Mesenchymal stem cell (in vitro differentiated cells and primary cell): ENCODE measurements at regions not wholly inside any gene's neighbourhood (a gene's known extent, or its start where the extent isn't known, plus 50 kb on each side); places are given as distances from the start of the nearest gene placed in this dataset.
A peak's percentile ranks its signal among the peaks of the same experiment; 100 is the strongest.

Experiments used
- DNase-seq: peaks from one replicate; pipeline ENCODE4 v3.0.0-alpha.2; 2013
- H2AFZ ChIP-seq: one replicate; pipeline ENCODE4 v1.6.1; 2013; ENCODE audit warnings: low read depth, mild to moderate bottlenecking, control low read depth, inconsistent platforms, low read length, moderate library complexity
- H2AK5ac ChIP-seq: 2 replicates; pipeline ENCODE4 v1.6.1; 2013; ENCODE audit warnings: low read length, moderate library complexity, mild to moderate bottlenecking, inconsistent platforms; ENCODE audit not compliant: severe bottlenecking
- H2BK120ac ChIP-seq: one replicate; pipeline ENCODE4 v1.6.1; 2013; ENCODE audit warnings: low read depth, mild to moderate bottlenecking, inconsistent platforms, low read length, moderate library complexity
- H2BK12ac ChIP-seq, 2 experiments: one replicate each; pipeline ENCODE4 v1.6.1; 2013; ENCODE audit warnings: inconsistent platforms in 2 of 2, low read length in 2 of 2, mild to moderate bottlenecking in 2 of 2, moderate library complexity in 2 of 2, control low read depth in 1 of 2
- H2BK15ac ChIP-seq: one replicate; pipeline ENCODE4 v1.6.1; 2013; ENCODE audit warnings: mild to moderate bottlenecking, low read depth, inconsistent platforms; ENCODE audit not compliant: poor library complexity, severe bottlenecking
- H2BK5ac ChIP-seq: 2 replicates; pipeline ENCODE4 v1.6.1; 2013; ENCODE audit warnings: low read depth, mild to moderate bottlenecking, low read length, control low read depth, inconsistent platforms; ENCODE audit not compliant: poor library complexity, severe bottlenecking
- H3K14ac ChIP-seq, 2 experiments: one replicate each; pipeline ENCODE4 v1.6.1; 2013; ENCODE audit warnings: inconsistent platforms in 2 of 2, low read length in 2 of 2, control low read depth in 1 of 2, mild to moderate bottlenecking in 1 of 2, moderate library complexity in 1 of 2
- H3K18ac ChIP-seq, 2 experiments: one replicate each; pipeline ENCODE4 v1.6.1; 2013; ENCODE audit warnings: inconsistent platforms in 2 of 2, low read length in 2 of 2, control low read depth in 1 of 2, low read depth in 1 of 2, mild to moderate bottlenecking in 1 of 2
- H3K23ac ChIP-seq, 2 experiments: one replicate each; pipeline ENCODE4 v1.6.1; 2013; ENCODE audit warnings: inconsistent platforms in 2 of 2, low read length in 2 of 2, mild to moderate bottlenecking in 2 of 2, moderate library complexity in 2 of 2, control low read depth in 1 of 2
- H3K27ac ChIP-seq: 2 replicates; pipeline ENCODE4 v1.5.1; 2013; ENCODE audit warnings: mild to moderate bottlenecking, moderate library complexity, low read length, control low read depth, inconsistent platforms; ENCODE audit not compliant: poor library complexity, severe bottlenecking
- H3K27me3 ChIP-seq, 2 experiments: 2 replicates each; pipeline versions ENCODE4 v1.6.1 to v1.7.0; 2013; ENCODE audit warnings: low read length in 2 of 2, mild to moderate bottlenecking in 2 of 2, moderate library complexity in 2 of 2, control low read depth in 1 of 2, inconsistent platforms in 1 of 2; ENCODE audit not compliant: control insufficient read depth in 1 of 2, insufficient read depth in 1 of 2
- H3K36me3 ChIP-seq, 2 experiments: 2 replicates each; pipeline versions ENCODE4 v1.6.1 to v1.7.0; 2013; ENCODE audit warnings: low read length in 2 of 2, control low read depth in 1 of 2, inconsistent platforms in 1 of 2, low read depth in 1 of 2, mild to moderate bottlenecking in 1 of 2; ENCODE audit not compliant: insufficient read depth in 2 of 2, control insufficient read depth in 1 of 2
- H3K4ac ChIP-seq, 2 experiments: one replicate each; pipeline ENCODE4 v1.6.1; 2013; ENCODE audit warnings: inconsistent platforms in 2 of 2, low read length in 2 of 2, mild to moderate bottlenecking in 2 of 2, moderate library complexity in 2 of 2, control low read depth in 1 of 2, low read depth in 1 of 2
- H3K4me1 ChIP-seq: 2 replicates; pipeline ENCODE4 v1.6.1; 2013; ENCODE audit warnings: low read depth, low read length, control low read depth; ENCODE audit not compliant: control insufficient read depth, insufficient read depth
- H3K4me2 ChIP-seq: 2 replicates; pipeline ENCODE4 v1.6.1; 2013; ENCODE audit warnings: low read length, mild to moderate bottlenecking, inconsistent platforms; ENCODE audit not compliant: poor library complexity, severe bottlenecking
- H3K4me3 ChIP-seq, 2 experiments: 2 replicates each; pipeline versions ENCODE4 v1.5.1 to v1.7.0; 2013; ENCODE audit warnings: low read length in 2 of 2, mild to moderate bottlenecking in 2 of 2, control low read depth in 1 of 2, low read depth in 1 of 2; ENCODE audit not compliant: insufficient read depth in 1 of 2
- H3K79me1 ChIP-seq: replicated peaks from 2 replicates; pipeline ENCODE4 v1.6.1; 2013; ENCODE audit warnings: mild to moderate bottlenecking, control low read depth, low read length, inconsistent platforms; ENCODE audit not compliant: poor library complexity, severe bottlenecking
- H3K9ac ChIP-seq: 2 replicates; pipeline ENCODE4 v1.7.0; 2013; ENCODE audit warnings: mild to moderate bottlenecking, low read length, moderate library complexity
- H3K9me3 ChIP-seq: 2 replicates; pipeline ENCODE4 v1.7.0; 2013; ENCODE audit warnings: mild to moderate bottlenecking, low read length; ENCODE audit not compliant: control insufficient read depth
- H4K8ac ChIP-seq: one replicate; pipeline ENCODE4 v1.6.1; 2013; ENCODE audit warnings: inconsistent platforms, mild to moderate bottlenecking, low read length, moderate library complexity
- H4K91ac ChIP-seq: one replicate; pipeline ENCODE4 v1.6.1; 2013; ENCODE audit warnings: mild to moderate bottlenecking, low read length, inconsistent platforms
- WGBS: methylation state at CpG from one replicate; pipeline ENCODE4 v1.1.7; 2013; ENCODE audit warnings: mixed read lengths; 5-methylcytosine and 5-hydroxymethylcytosine counted together

DNA sequence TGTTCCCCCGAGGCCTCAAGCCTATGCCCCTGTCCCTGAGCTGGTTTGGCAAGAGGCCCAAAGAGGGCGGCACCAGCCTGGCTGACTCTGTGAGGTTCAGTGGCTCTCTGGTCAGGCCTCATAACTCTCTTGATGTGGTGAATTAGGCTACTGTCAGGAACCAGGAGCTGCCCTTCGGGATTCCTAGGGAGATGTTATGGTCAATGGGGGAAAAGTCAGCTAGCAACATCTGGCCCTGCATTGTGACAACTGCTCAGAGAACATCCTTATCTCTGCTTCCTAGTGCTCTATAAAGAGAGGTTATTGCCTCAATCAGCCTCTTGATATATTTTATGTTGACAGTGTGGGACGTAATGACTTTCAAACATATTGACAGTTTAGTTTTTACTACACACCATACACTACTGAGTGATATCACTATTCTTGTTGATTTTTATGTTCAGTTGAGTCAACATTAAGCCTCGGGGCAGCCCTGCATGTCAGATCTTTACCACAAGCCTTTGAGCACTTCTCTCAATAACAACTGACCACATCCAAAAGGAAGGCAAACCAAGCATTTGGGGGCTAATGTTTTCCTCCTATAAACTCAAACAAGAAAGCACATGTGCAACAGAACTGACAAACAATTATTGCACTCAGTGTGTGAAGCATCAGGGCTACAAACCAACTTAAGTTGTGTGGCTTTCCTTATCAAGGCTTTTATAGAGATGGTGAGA lies 448.3 kb upstream of the SLC14A2 start:
- no peak overlapping the region for H3K27ac ChIP-seq
- peak overlapping the region; percentile 44 for H3K9ac ChIP-seq
- peak; percentile 88 for DNase-seq
- no peak overlapping the region for H3K4me3 ChIP-seq
- H3K14ac ChIP-seq = peak overlapping the region in 1 of 2 experiments; percentile 44
- no peaks in the 10 kb centered on the region for H3K36me3 ChIP-seq
- no peaks in the 10 kb centered on the region for H3K27me3 ChIP-seq
- peak overlapping the region in 1 of 2 experiments; percentile 47 for H3K4ac ChIP-seq
- H2BK15ac ChIP-seq = no peak overlapping the region
- H3K4me1 ChIP-seq = peaks cover 4% of the 10 kb centered on the region
- H3K9me3 ChIP-seq = no peaks in the 10 kb centered on the region
- H3K79me1 ChIP-seq = no peaks in the 10 kb centered on the region
- H2AFZ ChIP-seq = no peak overlapping the region
- peak overlapping the region; percentile 33 for H4K8ac ChIP-seq
- 41% methylated on average over 4 of the region's 5 CpGs for WGBS
- peak overlapping the region; percentile 11 for H4K91ac ChIP-seq
- H2BK120ac ChIP-seq = no peak overlapping the region
- no peak overlapping the region for H3K23ac ChIP-seq
- H3K18ac ChIP-seq = peak overlapping the region; percentile 16 to 28
- H2AK5ac ChIP-seq = no peak overlapping the region
- H3K4me2 ChIP-seq = no peak overlapping the region
- peak overlapping the region; percentile 46 to 59 for H2BK12ac ChIP-seq
- no peak overlapping the region for H2BK5ac ChIP-seq

DNA sequence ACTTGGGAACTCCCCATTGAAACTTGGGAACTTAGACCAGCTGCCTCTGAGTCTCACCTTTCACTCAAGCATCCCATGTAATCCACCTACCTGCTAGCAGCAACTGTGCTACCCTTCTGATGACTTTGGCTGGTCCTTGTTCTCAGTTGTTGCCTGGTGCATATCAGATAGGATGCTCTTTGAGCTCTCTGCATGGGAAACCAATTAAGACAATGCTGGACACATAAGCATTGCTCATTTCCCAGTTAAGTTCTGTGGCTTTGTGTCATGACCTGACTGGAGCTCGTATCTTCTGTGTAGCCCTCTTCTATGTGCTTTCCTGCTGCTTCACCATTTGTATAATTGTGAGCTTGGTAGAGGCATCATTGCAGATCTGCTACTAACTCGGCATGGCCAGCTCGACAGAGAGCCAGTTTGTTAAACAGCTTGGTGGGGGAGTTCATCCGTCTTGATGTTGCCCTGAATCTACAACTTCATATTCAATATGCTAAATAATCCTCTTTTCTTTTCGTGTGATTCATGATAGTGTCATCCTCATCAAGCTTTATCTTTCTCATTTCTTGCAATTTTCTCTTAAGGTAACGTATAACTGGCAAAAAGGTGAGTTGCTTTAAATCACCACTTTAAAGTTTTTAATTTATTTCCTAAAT lies 447.5 kb upstream of the SLC14A2 start:
- Histone ChIP-seq H4K91ac (no peak overlapping the region), H4K8ac (no peak overlapping the region), H3K9me3 (no peaks in the 10 kb centered on the region), H3K36me3 (no peaks in the 10 kb centered on the region), H3K27me3 (no peaks in the 10 kb centered on the region), H3K23ac (no peak overlapping the region), H3K4me1 (peaks cover 4% of the 10 kb centered on the region), H3K9ac (no peak overlapping the region), H3K18ac (peak overlapping the region in 1 of 2 experiments; percentile 46), H2BK12ac (peak overlapping the region in 1 of 2 experiments; percentile 32), H3K14ac (no peak overlapping the region), H2BK15ac (no peak overlapping the region), H3K27ac (no peak overlapping the region), H3K4me2 (no peak overlapping the region), H2AK5ac (no peak overlapping the region), H2BK5ac (no peak overlapping the region), H3K4me3 (no peak overlapping the region), H2BK120ac (no peak overlapping the region), H3K79me1 (no peaks in the 10 kb centered on the region), H2AFZ (no peak overlapping the region), H3K4ac (no peak overlapping the region)
- WGBS = 45% methylated on average over 5 of the region's 6 CpGs
- DNase-seq = peak; percentile 91

DNA sequence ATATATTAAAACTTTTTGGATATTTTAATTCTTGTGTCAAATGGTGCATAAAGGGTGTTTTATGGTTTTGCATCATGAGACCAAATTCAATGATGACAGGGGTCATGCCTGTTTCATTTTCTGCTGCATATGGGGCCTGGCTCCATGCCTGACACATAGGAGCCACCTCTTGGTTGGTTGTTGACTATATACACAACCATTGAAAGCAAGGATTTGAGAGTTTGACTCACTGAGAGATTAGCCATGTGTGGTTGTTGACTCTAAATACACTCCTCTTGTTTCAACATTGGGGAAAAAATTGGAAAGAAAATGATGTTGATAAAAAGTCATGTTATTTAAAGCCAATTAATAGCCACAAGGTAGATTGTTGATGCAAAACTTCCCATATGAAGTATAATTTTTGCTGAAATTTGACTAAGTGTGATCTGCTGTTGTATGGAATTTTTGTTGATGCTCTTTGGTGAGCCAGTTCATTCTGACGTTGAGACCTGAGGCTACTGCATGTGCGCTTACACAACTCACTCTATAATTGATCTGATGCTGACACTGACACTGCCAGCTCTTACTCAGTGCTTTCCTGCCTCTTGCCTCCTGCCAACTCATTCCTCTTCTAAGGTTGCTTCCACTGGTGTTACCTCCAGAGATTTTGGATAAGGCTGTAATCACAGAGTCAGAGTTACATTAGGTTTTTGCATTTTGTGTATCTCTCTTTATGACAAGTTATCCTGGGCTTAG lies 446.2 kb upstream of the SLC14A2 start:
- peak overlapping the region; percentile 79 to 80 for H2BK12ac ChIP-seq
- H2BK120ac ChIP-seq = no peak overlapping the region
- no peaks in the 10 kb centered on the region for H3K36me3 ChIP-seq
- 100% methylated on average over 2 of the region's 2 CpGs for WGBS
- peak overlapping the region in 1 of 2 experiments; percentile 45 for H3K14ac ChIP-seq
- H3K4me3 ChIP-seq = no peak overlapping the region
- no peak overlapping the region for H2AK5ac ChIP-seq
- no peak overlapping the region for H4K91ac ChIP-seq
- peak; percentile 79 for DNase-seq
- H3K4ac ChIP-seq = peak overlapping the region in 1 of 2 experiments; percentile 9
- no peak overlapping the region for H3K27ac ChIP-seq
- H4K8ac ChIP-seq = no peak overlapping the region
- peak overlapping the region; percentile 72 for H3K9ac ChIP-seq
- H3K4me2 ChIP-seq = no peak overlapping the region
- no peak overlapping the region for H2BK15ac ChIP-seq
- H3K23ac ChIP-seq = no peak overlapping the region
- no peaks in the 10 kb centered on the region for H3K79me1 ChIP-seq
- no peak overlapping the region for H2BK5ac ChIP-seq
- H3K18ac ChIP-seq = peak overlapping the region in 1 of 2 experiments; percentile 89
- no peak overlapping the region for H2AFZ ChIP-seq
- H3K4me1 ChIP-seq = peaks cover 7% of the 10 kb centered on the region
- H3K9me3 ChIP-seq = no peaks in the 10 kb centered on the region
- H3K27me3 ChIP-seq = no peaks in the 10 kb centered on the region

DNA sequence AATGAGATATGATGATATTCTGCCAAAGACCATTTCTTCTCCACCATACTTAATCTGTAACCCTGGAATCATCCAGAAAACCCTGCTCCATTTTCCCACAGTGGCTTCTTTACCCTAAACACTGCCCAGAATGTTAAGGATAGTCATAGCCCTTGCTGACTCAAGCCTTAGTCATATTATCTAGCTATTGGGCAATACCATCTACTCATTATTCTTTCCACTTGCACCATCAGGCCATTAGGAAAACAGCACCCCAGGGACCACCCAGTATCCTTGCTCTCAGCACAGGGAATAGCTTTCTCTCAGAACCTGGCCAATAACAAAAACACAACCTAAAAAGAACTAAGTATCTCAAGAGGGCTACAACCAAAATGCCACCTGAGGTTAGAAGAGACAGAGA lies 445.7 kb upstream of the SLC14A2 start:
- Histone ChIP-seq H3K4me3 (no peak overlapping the region), H3K27ac (no peak overlapping the region), H4K8ac (no peak overlapping the region), H2AK5ac (no peak overlapping the region), H3K14ac (no peak overlapping the region), H2BK15ac (no peak overlapping the region), H2BK120ac (no peak overlapping the region), H3K18ac (no peak overlapping the region), H2AFZ (no peak overlapping the region), H3K23ac (no peak overlapping the region), H4K91ac (no peak overlapping the region), H3K4ac (no peak overlapping the region), H3K36me3 (no peaks in the 10 kb centered on the region), H3K4me2 (no peak overlapping the region), H3K27me3 (no peaks in the 10 kb centered on the region), H3K79me1 (no peaks in the 10 kb centered on the region), H3K4me1 (peaks cover 7% of the 10 kb centered on the region), H2BK5ac (no peak overlapping the region), H3K9ac (peak overlapping the region; percentile 72), H2BK12ac (no peak overlapping the region), H3K9me3 (no peaks in the 10 kb centered on the region)
- DNase-seq = peak; percentile 95
